IMR-90 (cell line): ENCODE measurements at regions not wholly inside any gene's neighbourhood (a gene's known extent, or its start where the extent isn't known, plus 50 kb on each side); places are given as distances from the start of the nearest gene placed in this dataset.

Experiments used
- ATAC-seq: fragments of 200-7000 bp; cut with Tn5 transposase; 2 replicates; pipeline ENCODE4 v1.9.1; 2020; ENCODE audit warnings: low read depth, mild to moderate bottlenecking, moderate library complexity
- BruUV-seq: library from RNA; stranded (reverse); fragments of 400-500 nt; replicated peaks from 2 replicates; lab custom pipeline; 2021; lab: Mats Ljungman, UMichigan
- CTCF ChIA-PET: fragments of 300-600 bp; formaldehyde crosslinking; extraction: SDS; loops from one replicate; lab custom pipeline; 2021; ENCODE audit warnings: antibody characterized with exemption; lab: Yijun Ruan, JAX
- POLR2A ChIA-PET: fragments of 300-600 bp; sonication (Branson Sonifier 250); formaldehyde crosslinking; loops from one replicate; lab custom pipeline; 2022; ENCODE audit warnings: antibody characterized with exemption; ENCODE audit not compliant: unreplicated experiment; lab: Charles Lee
- DNase-seq: peaks from one replicate; pipeline ENCODE4 v3.0.0; 2013
- H2AFZ ChIP-seq: replicated peaks from 2 replicates; pipeline ENCODE3; 2013; ENCODE audit warnings: low read length, mild to moderate bottlenecking; ENCODE audit not compliant: poor library complexity
- H2AK5ac ChIP-seq: 2 replicates; pipeline ENCODE4 v1.6.1; 2013; ENCODE audit warnings: low read depth, low read length, inconsistent platforms
- H2AK9ac ChIP-seq: replicated peaks from 2 replicates; pipeline ENCODE3; 2013; ENCODE audit warnings: mild to moderate bottlenecking, low read depth, low read length, moderate library complexity; ENCODE audit not compliant: poor library complexity
- H2BK120ac ChIP-seq: 2 replicates; pipeline ENCODE4 v1.6.1; 2013; ENCODE audit warnings: low read depth, low read length, inconsistent platforms
- H2BK15ac ChIP-seq: 3 replicates; pipeline ENCODE4 v1.6.1; 2013; ENCODE audit warnings: low read depth, low read length, inconsistent platforms
- H2BK20ac ChIP-seq: 2 replicates; pipeline ENCODE4 v1.6.1; 2013; ENCODE audit warnings: low read depth, mild to moderate bottlenecking, inconsistent platforms, low read length, moderate library complexity
- H2BK5ac ChIP-seq: 2 replicates; pipeline ENCODE4 v1.6.1; 2013; ENCODE audit warnings: mild to moderate bottlenecking, low read depth, low read length, inconsistent platforms; ENCODE audit not compliant: poor library complexity, severe bottlenecking
- H3K14ac ChIP-seq: replicated peaks from 2 replicates; pipeline ENCODE4 v1.6.1; 2013; ENCODE audit warnings: low read depth, low read length, inconsistent platforms
- H3K18ac ChIP-seq: 2 replicates; pipeline ENCODE4 v1.6.1; 2013; ENCODE audit warnings: low read depth, low read length, control low read depth
- H3K23ac ChIP-seq: 2 replicates; pipeline ENCODE4 v1.6.1; 2013; ENCODE audit warnings: low read depth, low read length, inconsistent platforms
- H3K27ac ChIP-seq: 2 replicates; pipeline ENCODE4 v1.5.1; 2013; ENCODE audit warnings: mild to moderate bottlenecking, control low read depth, low read length; ENCODE audit not compliant: insufficient read depth
- H3K27me3 ChIP-seq: 2 replicates; pipeline ENCODE4 v1.6.1; 2013; ENCODE audit warnings: low read length; ENCODE audit not compliant: control insufficient read depth, insufficient read depth
- H3K36me3 ChIP-seq: 2 replicates; pipeline ENCODE4 v1.6.1; 2013; ENCODE audit warnings: low read length, mixed read lengths; ENCODE audit not compliant: control insufficient read depth, insufficient read depth
- H3K4ac ChIP-seq: 2 replicates; pipeline ENCODE4 v1.6.1; 2013; ENCODE audit warnings: low read depth, low read length, inconsistent platforms
- H3K4me1 ChIP-seq: 2 replicates; pipeline ENCODE4 v1.6.1; 2013; ENCODE audit warnings: low read length, mixed read lengths; ENCODE audit not compliant: control insufficient read depth, insufficient read depth
- H3K4me2 ChIP-seq: 2 replicates; pipeline ENCODE4 v1.6.1; 2013; ENCODE audit warnings: low read depth, mild to moderate bottlenecking, control low read depth, low read length, moderate library complexity
- H3K4me3 ChIP-seq: 2 replicates; pipeline ENCODE4 v1.5.1; 2013; ENCODE audit warnings: low read depth, mild to moderate bottlenecking, control low read depth, low read length, moderate library complexity; ENCODE audit not compliant: insufficient read depth
- H3K56ac ChIP-seq: 2 replicates; pipeline ENCODE4 v1.6.1; 2013; ENCODE audit warnings: low read length, inconsistent platforms; ENCODE audit not compliant: insufficient read depth; ENCODE audit errors: extremely low read depth
- H3K79me1 ChIP-seq, 2 experiments: 2 replicates each; pipeline ENCODE4 v1.6.1; 2013; ENCODE audit warnings: low read length in 2 of 2, inconsistent platforms in 1 of 2, low read depth in 1 of 2
- H3K9ac ChIP-seq: 2 replicates; pipeline ENCODE4 v1.6.1; 2013; ENCODE audit warnings: low read depth, low read length, control low read depth
- H3K9me1 ChIP-seq: 2 replicates; pipeline ENCODE4 v1.6.1; 2013; ENCODE audit warnings: low read length, inconsistent platforms; ENCODE audit not compliant: insufficient read depth
- H3K9me3 ChIP-seq: 2 replicates; pipeline ENCODE4 v1.6.1; 2013; ENCODE audit warnings: low read length; ENCODE audit not compliant: control insufficient read depth, insufficient read depth
- H4K20me1 ChIP-seq: 2 replicates; pipeline ENCODE4 v1.6.1; 2013; ENCODE audit warnings: low read length, inconsistent platforms; ENCODE audit not compliant: insufficient read depth
- H4K5ac ChIP-seq: 2 replicates; pipeline ENCODE4 v1.6.1; 2013; ENCODE audit warnings: mild to moderate bottlenecking, low read depth, low read length, control low read depth
- H4K8ac ChIP-seq, 2 experiments: 2 replicates each; pipeline ENCODE4 v1.6.1; 2013; ENCODE audit warnings: low read depth in 2 of 2, low read length in 2 of 2, control low read depth in 1 of 2, inconsistent platforms in 1 of 2
- H4K91ac ChIP-seq: 2 replicates; pipeline ENCODE4 v1.6.1; 2013; ENCODE audit warnings: low read depth, low read length, inconsistent platforms; ENCODE audit not compliant: insufficient read depth
- CHD1 ChIP-seq: IDR thresholded peaks from 2 replicates; pipeline ENCODE4 v1.6.1; 2012; ENCODE audit warnings: low read depth, low read length, improper control_type of control experiment
- MAZ ChIP-seq: IDR thresholded peaks from 2 replicates; pipeline ENCODE4 v1.6.1; 2012; ENCODE audit warnings: low read depth, mild to moderate bottlenecking, low read length, improper control_type of control experiment, moderate library complexity, borderline replicate concordance
- MXI1 ChIP-seq: IDR thresholded peaks from 2 replicates; pipeline ENCODE4 v1.6.1; 2012; ENCODE audit warnings: low read depth, mild to moderate bottlenecking, low read length, moderate library complexity, borderline replicate concordance
- POLR2A ChIP-seq: IDR thresholded peaks from 2 replicates; pipeline ENCODE4 v1.6.1; 2012; ENCODE audit warnings: mild to moderate bottlenecking, low read depth, low read length
- WGBS, 2 experiments: methylation state at CpG; one replicate each; pipeline versions ENCODE4 v1.1.5 to v1.1.7; 2013; ENCODE audit warnings: missing lambda C conversion rate in 2 of 2; ENCODE audit not compliant: insufficient read length in 1 of 2; ENCODE audit errors: extremely low coverage in 2 of 2; 5-methylcytosine and 5-hydroxymethylcytosine counted together
- dilution Hi-C: fragments of 300-500 bp; cut with HindIII; formaldehyde crosslinking; loops from one replicate; pipeline ENCODE4 v1.14.3; 2018; ENCODE audit warnings: low sequenced_read_pairs; ENCODE audit not compliant: unreplicated experiment
- in situ Hi-C: fragments of 300-500 bp; cut with MboI; formaldehyde crosslinking; loops from 3 replicates; pipeline ENCODE4 v1.14.3; 2019; ENCODE audit warnings: low sequenced_read_pairs, inconsistent platforms, mixed read lengths
- intact Hi-C: fragments of 100-400 bp; cut with micrococcal nuclease; formaldehyde crosslinking; loops from 2 replicates; pipeline ENCODE4 v1.10.0; 2022
- TF ChIP-seq, protein P1 (sequence below): conservative IDR thresholded peaks from 2 replicates; pipeline ENCODE4 v1.5.1; 2012; ENCODE audit warnings: mild to moderate bottlenecking, low read depth, low read length, improper control_type of control experiment
- TF ChIP-seq, protein P2 (sequence below): fragments of 150-350 bp; IDR thresholded peaks from 2 replicates; pipeline ENCODE4 v1.6.1; 2017; ENCODE audit warnings: mild to moderate bottlenecking, antibody characterized with exemption, low read length, low read depth

DNA sequence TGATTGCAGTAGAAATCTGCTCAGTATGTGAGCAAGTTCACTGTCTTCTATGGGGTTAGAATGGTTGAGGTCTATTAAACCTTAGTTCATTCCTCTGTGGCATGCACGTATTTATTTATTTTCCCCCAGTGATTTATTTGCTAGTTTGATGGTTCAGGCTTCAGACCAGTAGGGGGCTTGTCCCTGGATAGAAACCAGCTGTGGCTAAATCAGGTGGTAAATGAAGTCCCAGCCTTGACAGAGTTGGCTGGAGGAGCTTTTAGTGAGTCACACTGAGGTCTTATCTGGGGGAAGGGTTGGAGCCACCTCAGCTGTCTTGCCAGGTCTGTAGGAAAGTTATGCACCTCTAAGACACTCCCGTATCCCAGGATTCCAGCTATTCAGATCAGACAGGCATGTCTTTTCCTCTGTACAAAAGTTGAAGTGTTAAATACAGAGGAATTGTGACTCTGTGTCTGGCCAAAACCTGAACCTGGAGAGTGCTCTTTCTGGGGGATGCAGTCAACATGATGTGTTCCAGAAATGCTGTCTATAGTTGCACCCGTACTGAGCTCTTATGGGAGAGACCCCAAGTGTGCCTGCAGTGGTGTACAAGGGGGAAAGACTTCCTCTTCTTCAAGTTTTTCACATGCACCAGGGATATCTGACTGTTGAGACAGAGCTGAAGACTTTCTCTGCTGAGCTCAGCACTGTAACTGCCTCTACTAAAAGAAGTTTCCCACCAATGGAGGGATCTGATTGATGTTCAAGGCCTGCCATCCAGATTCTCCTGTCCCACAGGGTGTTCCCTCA is 1322.1 kb downstream of the TMEM121 start:
- no TSS peak for BruUV-seq
- Histone ChIP-seq H3K27ac (no peak overlapping the region), H3K4me2 (no peak overlapping the region), H2BK15ac (no peak overlapping the region), H3K18ac (no peak overlapping the region), H2BK20ac (no peak overlapping the region), H3K4ac (no peak overlapping the region), H3K14ac (no peak overlapping the region), H3K36me3 (no peaks in the 10 kb centered on the region), H4K91ac (no peak overlapping the region), H3K23ac (no peak overlapping the region), H4K20me1 (no peaks in the 10 kb centered on the region), H3K79me1 (no peaks in the 10 kb centered on the region), H3K9me3 (peaks cover 25% of the 10 kb centered on the region), H2AK9ac (no peak overlapping the region), H3K27me3 (no peaks in the 10 kb centered on the region), H2AFZ (no peak overlapping the region), H3K4me1 (no peaks in the 10 kb centered on the region), H4K5ac (no peak overlapping the region), H3K9me1 (no peaks in the 10 kb centered on the region), H3K9ac (no peak overlapping the region), H2BK120ac (no peak overlapping the region), H2AK5ac (no peak overlapping the region), H2BK5ac (no peak overlapping the region), H4K8ac (no peak overlapping the region), H3K4me3 (no peak overlapping the region), H3K56ac (no peak overlapping the region)
- dilution Hi-C loops (no loop called here), in situ Hi-C loops (no loop called here), intact Hi-C loops (no loop called here)
- ChIA-PET CTCF (no interaction called here), POLR2A (no interaction called here)
- ATAC-seq: no peak
- DNase-seq: no peak
- WGBS, 2 experiments: no CpG with 5 or more reads among the region's 3 CpGs
- no peak for TF ChIP-seq MAZ
- TF ChIP-seq CHD1: no peak
- TF ChIP-seq, protein P1, sequence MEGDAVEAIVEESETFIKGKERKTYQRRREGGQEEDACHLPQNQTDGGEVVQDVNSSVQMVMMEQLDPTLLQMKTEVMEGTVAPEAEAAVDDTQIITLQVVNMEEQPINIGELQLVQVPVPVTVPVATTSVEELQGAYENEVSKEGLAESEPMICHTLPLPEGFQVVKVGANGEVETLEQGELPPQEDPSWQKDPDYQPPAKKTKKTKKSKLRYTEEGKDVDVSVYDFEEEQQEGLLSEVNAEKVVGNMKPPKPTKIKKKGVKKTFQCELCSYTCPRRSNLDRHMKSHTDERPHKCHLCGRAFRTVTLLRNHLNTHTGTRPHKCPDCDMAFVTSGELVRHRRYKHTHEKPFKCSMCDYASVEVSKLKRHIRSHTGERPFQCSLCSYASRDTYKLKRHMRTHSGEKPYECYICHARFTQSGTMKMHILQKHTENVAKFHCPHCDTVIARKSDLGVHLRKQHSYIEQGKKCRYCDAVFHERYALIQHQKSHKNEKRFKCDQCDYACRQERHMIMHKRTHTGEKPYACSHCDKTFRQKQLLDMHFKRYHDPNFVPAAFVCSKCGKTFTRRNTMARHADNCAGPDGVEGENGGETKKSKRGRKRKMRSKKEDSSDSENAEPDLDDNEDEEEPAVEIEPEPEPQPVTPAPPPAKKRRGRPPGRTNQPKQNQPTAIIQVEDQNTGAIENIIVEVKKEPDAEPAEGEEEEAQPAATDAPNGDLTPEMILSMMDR: no peak
- TF ChIP-seq, protein P2, sequence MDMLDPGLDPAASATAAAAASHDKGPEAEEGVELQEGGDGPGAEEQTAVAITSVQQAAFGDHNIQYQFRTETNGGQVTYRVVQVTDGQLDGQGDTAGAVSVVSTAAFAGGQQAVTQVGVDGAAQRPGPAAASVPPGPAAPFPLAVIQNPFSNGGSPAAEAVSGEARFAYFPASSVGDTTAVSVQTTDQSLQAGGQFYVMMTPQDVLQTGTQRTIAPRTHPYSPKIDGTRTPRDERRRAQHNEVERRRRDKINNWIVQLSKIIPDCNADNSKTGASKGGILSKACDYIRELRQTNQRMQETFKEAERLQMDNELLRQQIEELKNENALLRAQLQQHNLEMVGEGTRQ: no peak
- TF ChIP-seq MXI1: no peak
- TF ChIP-seq POLR2A: no peak
